ENCODE measurements at regions not wholly inside any gene's neighbourhood (a gene's known extent, or its start where the extent isn't known, plus 50 kb on each side); places are given as distances from the start of the nearest gene placed in this dataset.

DNA sequence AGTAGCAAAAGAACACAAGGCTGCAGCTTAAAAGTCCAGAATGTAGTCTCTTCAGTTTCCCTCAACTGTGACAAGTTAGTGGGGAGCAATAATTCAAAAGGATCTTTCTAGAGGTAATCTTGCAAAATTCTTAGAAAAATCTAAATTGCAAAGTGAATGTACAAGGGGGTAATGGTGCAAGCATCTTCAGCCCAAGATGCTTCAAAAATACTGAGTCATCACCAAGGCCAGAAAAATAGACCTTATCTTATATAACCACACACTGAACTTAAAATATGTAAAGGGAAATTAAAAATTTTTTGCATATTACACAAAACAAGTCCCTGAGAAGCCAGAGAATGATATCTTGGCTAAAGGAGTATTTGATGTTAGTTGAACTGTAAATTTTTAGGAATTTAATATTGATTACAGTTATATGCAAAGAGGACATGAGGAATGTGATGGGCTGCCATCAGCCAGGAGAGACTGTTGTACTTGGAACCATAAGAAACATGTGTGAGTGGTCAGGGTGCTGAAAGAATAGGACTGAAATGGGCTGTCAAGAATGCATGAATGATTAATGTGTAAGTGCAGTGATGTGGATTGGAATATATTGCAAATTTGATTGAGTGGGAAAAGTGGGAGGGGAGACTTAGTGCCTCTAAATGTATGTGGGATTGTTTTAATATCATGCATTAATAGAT is 85.7 kb upstream of the LIN7C start:
- TF ChIP-seq, protein P1, sequence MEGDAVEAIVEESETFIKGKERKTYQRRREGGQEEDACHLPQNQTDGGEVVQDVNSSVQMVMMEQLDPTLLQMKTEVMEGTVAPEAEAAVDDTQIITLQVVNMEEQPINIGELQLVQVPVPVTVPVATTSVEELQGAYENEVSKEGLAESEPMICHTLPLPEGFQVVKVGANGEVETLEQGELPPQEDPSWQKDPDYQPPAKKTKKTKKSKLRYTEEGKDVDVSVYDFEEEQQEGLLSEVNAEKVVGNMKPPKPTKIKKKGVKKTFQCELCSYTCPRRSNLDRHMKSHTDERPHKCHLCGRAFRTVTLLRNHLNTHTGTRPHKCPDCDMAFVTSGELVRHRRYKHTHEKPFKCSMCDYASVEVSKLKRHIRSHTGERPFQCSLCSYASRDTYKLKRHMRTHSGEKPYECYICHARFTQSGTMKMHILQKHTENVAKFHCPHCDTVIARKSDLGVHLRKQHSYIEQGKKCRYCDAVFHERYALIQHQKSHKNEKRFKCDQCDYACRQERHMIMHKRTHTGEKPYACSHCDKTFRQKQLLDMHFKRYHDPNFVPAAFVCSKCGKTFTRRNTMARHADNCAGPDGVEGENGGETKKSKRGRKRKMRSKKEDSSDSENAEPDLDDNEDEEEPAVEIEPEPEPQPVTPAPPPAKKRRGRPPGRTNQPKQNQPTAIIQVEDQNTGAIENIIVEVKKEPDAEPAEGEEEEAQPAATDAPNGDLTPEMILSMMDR (IDR thresholded peaks at IDR 0.05; ENCODE audit: poor library complexity), result no peak
- TF ChIP-seq EZH2phosphoT487 (IDR thresholded peaks at IDR 0.05; ENCODE audit: low read depth, severe bottlenecking, unreplicated experiment) (no peak), EZH2 (IDR thresholded peaks at IDR 0.05; ENCODE audit: borderline replicate concordance) (no peak)
